Islet of Langerhans (tissue), 1 donor: ENCODE measurements at regions not wholly inside any gene's neighbourhood (a gene's known extent, or its start where the extent isn't known, plus 50 kb on each side); places are given as distances from the start of the nearest gene placed in this dataset.

Experiments used
- FAIRE-seq: peaks from one replicate; lab custom pipeline; 2011; peaks lifted over from hg19 to GRCh38; lab: Jason Lieb, UNC

DNA sequence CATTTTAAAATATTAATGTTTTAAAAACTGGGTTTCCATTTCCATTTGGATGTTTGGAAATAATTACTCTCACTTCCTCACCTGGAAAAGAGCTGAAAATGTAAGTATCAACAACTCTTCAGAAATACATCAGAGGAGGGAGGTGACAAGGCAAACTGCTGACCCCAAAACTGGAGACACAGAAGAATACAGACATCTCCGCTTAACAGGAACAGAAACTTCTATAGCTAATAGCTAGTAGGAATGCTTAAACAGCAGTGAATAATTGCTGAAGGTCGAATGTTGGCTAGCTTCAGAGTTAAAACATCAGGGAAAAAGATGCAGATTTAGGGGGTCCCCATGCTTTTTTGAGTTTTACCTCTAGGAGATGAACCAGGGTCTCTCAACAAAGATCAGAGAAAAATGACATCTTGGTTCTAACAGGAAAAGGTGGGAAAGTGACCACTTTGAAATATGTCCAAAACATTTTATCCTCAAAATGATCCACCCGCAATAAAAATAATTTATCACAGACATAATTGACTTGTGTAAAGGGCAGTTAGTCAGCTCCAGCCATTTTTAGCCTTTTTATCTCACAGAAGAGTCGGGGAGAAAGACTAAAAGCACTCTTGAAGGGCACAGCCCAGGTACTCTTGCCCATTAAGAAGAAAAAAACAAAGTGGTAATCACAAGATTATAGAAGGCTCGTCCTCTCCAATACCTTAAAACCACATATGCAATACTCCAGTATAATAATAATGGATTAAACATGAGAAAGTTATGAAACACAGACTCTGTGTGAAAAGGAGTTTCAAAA, 1474.9 kb downstream of the EFNA5 start:
- FAIRE-seq = no peak

DNA sequence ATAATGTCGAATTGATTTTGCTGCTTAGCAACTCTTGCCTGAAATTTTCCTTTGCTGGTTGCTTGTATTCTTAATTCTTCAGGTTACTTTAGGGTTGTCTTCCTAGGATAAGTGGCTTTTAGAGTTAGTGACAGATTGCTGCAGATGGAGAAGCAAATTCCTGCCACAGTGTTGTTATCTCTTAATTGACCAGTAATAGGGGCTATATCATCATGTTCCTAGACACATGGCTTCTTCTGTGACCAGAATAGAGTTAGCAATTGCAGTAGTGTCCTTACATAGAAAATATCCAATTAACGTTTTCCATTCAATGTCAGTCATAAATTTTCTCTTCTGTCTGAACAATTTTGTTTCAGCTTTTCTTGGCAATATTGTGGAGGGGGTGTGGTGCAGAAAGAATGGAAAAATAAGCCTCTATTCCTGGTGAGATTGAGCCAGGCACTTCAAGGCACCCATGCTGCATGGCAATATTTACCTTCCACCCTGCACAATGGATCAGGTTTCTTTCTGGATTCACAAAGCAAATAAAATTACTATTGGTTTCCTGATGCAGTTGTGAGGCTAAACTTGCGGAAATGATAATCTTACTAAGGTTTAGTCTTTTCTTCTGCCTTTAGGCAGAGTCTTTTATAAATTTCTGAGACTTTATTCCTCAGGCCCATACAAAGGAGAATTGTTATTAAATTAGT, 1481.5 kb downstream of the EFNA5 start:
- FAIRE-seq = no peak

DNA sequence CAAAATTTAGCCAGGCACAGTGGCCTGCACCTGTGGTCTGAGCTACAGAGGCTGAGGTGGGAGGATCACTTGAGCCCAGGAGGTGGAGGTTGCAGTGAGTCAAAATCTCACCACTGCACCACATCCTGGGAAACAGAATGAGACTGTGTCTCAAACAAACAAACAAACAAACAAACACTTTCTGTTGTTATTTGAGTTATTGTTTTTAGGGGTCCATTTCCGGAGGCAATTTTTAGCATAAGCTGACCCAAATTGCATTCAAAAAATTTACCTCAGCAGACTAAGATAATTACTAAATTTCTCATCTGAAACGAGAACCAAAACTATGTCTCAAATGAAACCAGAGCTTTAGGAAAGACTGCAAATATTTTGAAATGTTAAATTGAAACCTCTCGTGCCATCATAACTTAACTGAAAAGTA, 1485.1 kb downstream of the EFNA5 start:
- FAIRE-seq = no peak

DNA sequence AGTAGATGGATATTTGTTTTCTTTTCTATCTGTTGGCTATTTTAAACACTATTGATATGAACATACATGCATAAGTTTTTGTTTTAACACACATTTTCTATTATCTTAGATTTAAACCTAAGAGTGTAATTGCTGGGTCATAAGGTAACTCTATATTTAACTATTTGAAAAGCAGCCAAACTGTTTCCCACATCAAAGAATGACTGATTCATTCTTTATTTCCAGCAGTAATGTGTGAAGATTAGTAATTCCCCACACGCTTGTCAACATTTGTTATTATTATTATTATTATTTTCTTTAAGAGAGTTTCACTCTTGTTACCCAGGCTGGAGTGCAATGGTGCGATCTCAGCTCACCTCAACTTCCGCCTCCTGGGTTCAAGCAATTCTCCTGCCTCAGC, 1495.8 kb downstream of the EFNA5 start:
- no peak for FAIRE-seq

DNA sequence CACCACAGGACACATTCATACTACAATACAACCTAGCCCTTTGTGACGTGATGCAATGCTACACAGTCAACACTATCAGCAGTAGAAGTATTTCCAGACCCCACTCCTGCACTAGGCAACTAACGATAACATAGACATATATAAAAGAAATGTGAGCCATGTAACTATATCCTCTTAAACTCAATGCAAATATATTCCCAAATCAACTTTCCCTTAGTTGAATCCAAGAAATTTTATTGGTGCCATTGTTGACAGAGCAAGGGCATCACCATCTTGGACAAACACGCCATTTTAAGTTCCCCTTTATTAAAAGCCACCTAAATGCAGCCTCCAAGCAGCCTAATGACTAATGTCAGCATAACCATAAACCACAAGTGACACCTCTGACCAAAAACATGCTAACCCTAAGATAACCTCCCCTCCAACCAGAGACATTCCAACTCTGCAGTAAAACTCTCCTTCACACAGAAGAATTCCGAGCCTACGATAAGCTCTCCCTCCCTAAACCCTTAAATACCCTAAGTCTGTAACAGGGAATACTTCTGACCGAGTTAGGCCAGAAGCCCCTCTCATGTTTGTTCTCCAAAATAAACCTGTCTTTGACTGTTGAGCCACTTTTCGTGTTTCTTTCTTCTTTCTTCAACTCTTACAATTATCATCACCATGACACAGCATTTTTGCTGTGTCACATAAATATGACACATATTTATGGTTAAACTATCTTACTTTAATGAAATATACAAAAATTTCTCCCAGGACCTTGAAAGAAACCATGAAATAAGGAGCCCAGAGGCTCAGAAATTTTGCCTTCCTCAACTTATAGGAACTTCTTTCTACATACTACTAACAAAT, 1497.8 kb downstream of the EFNA5 start:
- FAIRE-seq = no peak

DNA sequence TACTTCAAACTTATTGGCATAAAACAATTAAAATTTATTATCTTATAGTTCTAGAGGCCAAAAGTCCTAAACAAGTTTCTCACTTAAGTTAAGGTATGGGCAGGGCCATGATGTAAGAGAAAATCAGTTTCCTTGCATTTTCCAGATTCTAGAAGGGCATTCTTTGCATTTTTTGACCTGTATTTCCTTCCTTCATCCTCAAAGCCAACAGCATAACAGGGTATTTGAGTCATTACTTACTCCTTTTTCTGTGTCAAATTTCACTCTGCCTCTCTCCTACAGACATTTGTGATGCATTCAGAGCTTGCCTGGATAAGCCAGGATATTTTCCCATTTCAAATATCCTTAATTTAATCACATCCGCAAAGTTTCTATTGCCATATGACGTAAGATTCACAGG, 1499.0 kb downstream of the EFNA5 start:
- no peak for FAIRE-seq

DNA sequence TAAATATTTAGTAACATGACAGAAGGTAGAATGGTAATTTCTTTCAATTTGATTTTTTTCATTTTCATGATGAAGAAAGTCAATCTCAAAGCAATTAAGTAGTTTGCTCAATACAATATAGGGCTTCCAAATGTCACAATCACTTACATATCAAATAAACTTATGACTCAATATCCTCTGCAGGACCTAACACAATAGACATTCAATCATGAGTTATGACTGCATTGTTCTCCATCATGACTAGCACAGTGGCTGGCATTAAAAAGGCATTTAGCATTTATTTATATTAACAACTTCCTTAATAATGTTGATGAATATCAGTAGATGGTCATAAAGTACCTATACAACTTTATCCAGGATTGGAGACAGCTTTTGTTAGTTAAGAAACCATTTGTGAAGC, 1499.6 kb downstream of the EFNA5 start:
- FAIRE-seq = no peak

DNA sequence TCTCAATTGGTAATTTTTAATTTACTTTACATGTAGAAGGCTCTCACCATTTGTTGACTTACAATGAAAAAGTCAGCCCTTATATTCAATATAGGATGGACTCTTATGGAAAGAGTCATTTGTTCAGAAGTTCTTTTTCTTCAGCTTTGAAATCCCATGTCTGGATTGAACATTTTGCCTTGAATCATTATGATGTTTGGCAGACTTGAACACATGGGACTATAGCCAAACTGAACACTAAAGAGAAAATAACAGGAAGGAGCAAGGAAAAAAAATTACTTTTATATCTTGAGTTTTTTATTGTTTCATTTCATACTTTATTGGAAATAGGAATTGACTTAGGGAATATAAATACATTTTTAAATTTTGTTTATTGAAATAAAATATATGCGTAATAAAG, 1503.0 kb downstream of the EFNA5 start:
- FAIRE-seq = no peak

DNA sequence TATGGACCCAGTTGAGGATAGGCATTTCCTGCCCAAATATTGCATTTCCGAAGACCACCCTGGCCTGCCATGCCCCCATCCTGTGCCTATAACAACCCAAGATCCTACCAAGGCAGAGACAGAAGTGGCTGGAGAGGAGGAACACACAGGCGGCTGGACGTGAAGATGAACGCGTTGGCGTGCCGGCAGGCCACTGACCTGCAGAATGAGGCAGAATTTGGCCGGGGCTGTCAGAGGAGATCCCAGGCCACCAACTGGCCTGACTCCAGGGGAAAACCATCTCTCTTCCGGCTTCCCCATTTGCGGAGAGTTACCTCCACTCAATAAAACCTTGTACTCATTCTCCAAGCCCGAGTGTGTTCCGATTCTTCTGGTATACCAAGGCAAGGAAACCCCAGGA, 1507.5 kb downstream of the EFNA5 start:
- FAIRE-seq = no peak

DNA sequence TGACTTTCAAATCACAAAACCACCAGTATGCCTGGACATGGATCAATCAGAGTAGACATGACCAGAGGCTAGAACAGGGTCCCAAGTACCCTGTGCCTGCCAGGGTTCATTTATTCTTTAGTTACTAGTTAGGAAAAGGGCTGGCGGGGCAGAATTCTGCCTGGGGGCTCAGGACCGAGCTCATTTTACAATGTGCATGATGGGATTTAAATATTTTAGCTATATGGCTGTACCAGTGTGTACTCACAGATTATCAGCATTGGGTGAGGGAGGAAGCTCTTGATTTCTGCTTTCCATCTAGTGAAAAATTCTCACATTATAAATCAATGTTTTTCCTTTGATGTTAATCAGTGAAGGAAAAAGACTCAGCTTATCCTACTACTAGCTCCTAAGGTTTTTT, 1511.1 kb downstream of the EFNA5 start:
- no peak for FAIRE-seq

DNA sequence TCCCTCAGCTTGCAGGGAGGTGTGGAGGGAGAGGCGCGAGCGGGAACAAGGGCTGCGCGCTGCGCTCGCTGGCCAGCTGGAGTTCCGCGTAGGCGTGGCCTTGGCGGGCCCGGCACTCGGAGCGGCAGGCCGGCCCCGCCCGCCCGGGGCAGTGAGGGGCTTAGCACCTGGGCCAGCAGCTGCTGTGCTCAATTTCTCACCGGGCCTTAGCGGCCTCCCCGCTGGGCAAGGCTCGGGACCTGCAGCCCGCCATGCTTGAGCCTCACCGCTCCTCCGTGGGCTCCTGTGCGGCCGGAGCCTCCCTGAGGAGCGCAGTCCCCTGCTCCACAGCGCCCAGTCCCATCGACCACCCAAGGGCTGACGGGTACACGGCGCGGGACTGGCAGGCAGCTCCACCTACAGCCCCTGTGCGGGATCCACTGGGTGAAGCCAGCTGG, 1516.4 kb downstream of the EFNA5 start:
- FAIRE-seq = no peak

DNA sequence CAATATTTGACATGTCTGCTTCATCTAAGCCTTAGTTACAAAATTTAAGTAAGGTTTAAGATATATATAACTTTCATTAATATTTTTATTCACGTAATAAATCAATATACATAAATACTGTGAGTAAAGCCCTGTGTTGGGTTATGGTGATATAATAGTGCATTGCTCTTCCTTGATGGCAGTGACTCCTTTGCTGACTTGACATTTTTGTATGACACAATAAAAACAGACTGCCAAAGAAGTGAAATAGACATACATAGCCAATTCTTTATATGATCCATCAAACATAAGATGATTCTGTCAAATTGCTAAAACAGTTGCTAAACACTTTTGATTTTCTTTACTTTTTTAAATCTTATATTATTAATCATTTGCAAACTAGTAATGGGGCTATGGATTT, 1518.2 kb downstream of the EFNA5 start:
- FAIRE-seq = no peak

DNA sequence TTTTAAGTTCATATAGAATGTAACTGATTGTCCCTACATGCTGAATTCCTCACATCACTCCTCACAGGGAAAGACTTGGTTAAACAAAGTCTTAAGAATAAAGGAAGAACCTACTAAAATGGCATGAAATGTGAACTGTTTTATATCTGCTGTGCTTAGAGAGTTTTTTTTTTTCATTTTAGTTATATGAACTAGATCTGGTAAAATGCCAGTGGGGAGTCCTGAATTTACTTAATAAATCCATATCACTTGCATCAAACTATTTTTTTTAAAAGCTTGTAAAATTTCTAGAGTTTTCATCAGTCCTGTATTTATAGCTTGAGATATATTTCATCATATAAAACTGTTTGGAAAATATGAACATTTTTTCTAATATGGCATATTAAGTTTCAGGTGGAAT, 1528.6 kb downstream of the EFNA5 start:
- no peak for FAIRE-seq

DNA sequence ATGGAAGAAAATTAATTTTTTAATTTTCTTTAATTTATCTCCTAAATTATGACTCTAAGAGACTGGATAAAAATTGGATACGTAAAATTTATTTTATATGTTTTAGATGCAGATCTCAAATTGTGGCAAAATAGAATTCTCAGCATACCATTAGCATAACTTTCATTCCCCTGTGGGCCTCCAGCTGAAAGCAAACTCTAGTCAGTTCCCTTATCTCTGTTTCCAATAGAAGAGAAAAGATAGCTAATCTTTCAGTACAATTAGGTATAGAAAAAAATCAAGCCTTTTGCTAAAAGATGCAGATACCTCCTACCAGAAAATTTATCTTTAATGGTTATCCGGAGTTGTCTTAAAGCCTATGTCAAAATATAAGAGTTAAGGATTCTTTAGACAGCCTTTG, 1530.6 kb downstream of the EFNA5 start:
- FAIRE-seq = peak; percentile 17

DNA sequence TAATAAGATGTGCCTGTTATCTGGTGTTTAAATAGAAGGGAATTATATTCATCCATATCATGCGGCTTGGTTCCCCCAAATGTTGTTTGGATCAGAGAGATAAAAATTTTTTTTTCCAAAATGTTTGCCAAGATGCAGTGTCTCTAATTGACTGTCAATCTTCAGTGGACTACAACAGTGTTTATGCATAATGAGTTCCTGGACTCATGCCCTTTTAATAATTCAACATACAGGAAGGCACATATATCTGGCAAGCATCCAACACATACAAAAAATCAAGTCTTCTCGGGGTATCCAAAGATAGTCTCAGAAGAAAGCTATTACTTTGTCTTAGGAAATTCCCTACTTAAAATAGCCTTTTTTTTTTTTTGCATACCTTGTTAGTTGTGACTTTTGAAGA, 1534.7 kb downstream of the EFNA5 start:
- FAIRE-seq = no peak

DNA sequence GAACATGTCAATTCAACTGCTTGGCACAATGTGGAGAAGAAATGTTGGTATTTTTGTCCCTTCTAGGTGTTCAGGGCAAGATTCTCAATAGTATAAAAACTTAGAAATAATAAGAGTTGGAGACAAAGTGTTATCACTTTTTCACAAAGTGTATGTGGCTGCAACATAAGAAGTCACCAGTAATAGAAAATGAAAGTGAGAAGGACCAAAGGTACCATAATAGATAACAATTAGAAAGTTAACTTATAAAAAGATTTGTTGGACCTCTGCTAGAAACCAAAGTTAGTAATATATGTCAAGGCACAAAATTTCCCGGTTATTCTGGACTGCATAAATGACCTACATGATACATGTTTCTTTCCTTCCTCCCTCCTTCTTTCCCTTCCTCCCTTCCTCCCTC, 1535.3 kb downstream of the EFNA5 start:
- no peak for FAIRE-seq

DNA sequence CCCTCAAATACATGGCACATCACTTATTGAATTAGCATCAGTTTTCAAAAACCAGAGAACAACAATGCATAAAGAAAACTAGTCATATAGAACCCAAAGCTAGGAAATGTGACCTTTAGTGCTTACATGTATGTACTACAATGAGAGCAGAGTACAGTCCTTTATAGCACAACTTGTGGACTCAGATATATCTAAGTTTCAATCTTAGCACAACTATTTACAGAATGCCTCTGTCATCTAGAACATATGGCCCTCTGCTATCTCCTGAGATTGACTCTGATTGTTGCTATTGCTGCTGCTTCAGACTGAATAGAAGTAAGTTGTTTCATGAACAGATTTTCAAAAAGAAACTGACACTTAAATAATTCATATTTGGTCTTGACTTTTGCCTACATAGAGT, 1536.2 kb downstream of the EFNA5 start:
- no peak for FAIRE-seq

DNA sequence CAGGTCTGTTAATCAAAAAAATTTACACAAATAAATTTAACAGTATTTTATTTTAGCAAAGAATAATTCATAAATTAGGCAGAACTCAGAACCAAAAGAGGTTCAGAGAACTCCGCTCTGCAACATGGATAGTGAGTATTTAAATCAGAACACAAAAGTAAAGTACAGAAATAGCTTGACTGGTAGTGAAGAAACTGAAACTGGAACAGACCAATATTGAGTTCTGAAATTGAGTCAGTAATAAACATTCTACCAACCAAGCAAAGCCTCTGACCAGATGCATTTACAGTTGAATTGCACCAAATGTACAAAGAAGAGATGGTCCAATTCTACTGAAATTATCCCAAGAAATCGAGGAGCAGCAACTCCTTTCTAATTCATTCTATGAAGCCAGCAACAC, 1542.8 kb downstream of the EFNA5 start:
- no peak for FAIRE-seq

DNA sequence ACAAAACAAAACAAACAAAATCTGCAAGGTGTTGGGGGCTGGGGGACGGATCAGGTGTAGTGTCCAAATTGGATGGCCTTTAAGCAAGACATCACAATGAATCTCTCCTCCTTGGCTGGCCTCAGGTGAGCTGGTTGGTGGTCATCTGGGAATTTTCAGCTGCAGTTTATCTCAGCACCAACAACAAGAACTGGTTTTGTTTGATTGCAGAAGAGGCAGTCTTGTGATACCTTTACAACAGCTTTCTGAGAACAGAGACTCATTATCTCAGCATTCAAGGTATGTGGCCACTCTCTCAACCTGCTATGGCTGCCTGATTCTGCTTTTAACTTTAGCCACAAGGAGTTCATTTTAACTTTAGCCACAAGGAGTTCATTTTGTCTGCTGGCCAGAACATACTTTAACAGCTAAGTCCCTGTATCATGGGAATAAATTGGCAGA, 1543.4 kb downstream of the EFNA5 start:
- no peak for FAIRE-seq

DNA sequence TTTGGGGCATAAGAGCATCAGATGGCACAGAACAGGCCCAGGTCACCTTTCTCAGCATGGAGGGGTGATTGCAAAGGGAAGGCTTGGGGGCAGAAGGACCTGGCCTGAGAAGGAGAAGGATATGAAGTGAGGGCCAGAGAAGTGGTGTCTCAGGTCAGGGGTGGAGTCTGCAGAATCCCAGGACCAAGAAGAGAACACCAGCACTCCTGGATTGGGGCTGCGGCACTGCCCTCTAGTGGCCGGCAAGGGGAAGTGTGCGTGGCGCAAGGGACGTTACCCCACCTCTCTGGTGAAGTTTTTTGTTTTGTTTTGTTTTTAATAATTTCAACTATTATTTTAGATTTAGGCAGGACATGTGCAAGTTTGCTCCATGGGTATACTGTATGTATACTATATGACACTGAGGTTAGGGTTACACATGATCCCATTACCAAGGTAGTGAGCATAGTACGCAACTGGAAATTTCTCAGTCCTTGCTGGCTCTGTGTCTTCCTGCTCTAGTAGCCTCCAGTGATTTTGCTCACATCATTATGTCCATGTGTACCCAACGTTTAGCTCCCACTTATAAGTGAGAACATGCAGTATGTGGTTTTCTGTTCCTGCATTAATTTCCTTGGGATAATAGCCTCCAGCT, 1548.6 kb downstream of the EFNA5 start:
- no peak for FAIRE-seq

DNA sequence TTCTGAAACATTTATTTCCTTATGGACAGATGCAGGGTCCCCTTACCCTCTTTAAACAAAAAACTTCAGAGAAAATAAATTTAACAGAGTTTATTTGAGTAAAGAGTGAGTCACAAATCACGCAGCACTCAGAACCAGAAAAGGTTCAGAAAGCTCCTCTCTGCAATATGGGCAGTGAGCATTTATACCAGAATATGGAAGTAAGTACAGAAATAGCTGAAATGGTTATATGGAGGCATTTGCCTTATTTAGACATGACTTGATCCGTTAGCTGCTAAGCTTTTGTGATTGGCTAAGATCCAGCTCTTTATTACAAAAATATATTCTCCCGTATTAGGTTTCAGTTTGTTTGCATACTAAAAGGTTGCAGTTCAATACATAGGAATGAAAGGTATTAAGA, 1554.1 kb downstream of the EFNA5 start:
- no peak for FAIRE-seq

DNA sequence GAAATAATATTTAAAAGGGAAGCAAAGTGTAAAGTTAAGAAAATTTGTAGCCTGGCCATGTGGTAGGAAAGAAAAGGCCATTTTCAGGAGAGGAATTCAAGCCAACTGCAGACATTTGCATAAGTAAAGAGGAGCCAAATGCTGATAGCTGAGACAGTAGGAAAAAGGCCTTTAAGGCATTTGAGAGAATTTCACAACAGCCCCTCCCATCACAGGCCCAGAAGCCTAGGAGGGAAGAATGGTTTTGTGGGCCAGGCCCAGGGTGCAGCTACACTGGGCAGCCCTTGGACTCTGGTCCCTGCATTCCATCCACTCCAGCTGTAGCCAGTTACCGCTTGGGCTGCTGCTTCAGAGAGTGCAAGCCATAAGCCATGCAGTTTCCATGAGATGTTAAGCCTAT, 1556.8 kb downstream of the EFNA5 start:
- no peak for FAIRE-seq

DNA sequence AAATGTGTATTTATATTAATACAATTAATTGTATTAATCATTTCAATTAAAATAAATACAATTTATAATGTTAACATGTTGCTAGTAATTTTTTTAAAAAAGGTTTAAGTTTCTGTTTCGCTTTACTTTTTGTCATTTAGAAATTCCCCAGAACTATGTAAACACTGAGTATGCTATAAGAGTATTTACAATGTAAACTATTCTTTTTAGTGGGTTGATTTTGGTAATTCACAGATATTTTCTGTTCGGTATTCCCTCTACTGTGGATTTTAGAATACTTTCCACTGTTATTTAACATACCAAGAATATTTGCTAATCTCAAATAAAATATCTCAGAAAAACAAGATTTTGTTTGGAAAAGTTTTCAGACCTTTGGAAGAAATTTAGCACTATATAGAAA, 1564.4 kb downstream of the EFNA5 start:
- FAIRE-seq = no peak
